WTC11 (cell line): ENCODE measurements at regions not wholly inside any gene's neighbourhood (a gene's known extent, or its start where the extent isn't known, plus 50 kb on each side); places are given as distances from the start of the nearest gene placed in this dataset.

Experiments
- ATAC-seq: fragments of 200-7000 bp; cut with Tn5 transposase; 2 replicates; pipeline ENCODE4 v1.10.0; 2021; ENCODE audit warnings: mild to moderate bottlenecking, moderate library complexity
- CTCF ChIA-PET: fragments of 300-600 bp; sonication (Branson Sonifier 250); formaldehyde crosslinking; loops from one replicate; lab custom pipeline; 2021; ENCODE audit warnings: antibody characterized with exemption; lab: Charles Lee
- POLR2A ChIA-PET: fragments of 350-600 bp; sonication (Branson Sonifier 250); formaldehyde crosslinking; loops from one replicate; lab custom pipeline; 2021; ENCODE audit warnings: antibody characterized with exemption; lab: Charles Lee
- DNase-seq: peaks from one replicate; pipeline ENCODE4 v3.0.0; 2021; ENCODE audit warnings: low spot score
- H3K27ac Mint-ChIP-seq: 2 replicates; pipeline ENCODE4 v1.8.0; 2021; ENCODE audit warnings: mixed read lengths
- H3K27me3 Mint-ChIP-seq: 2 replicates; pipeline ENCODE4 v1.8.0; 2021; ENCODE audit warnings: low read depth, mild to moderate bottlenecking, moderate library complexity, mixed read lengths
- H3K36me3 Mint-ChIP-seq: 2 replicates; pipeline ENCODE4 v1.8.0; 2021; ENCODE audit warnings: mixed read lengths
- H3K4me1 Mint-ChIP-seq: 2 replicates; pipeline ENCODE4 v1.8.0; 2022; ENCODE audit warnings: mixed read lengths
- H3K4me3 Mint-ChIP-seq: 2 replicates; pipeline ENCODE4 v1.8.0; 2021; ENCODE audit warnings: mild to moderate bottlenecking, moderate library complexity, mixed read lengths
- H3K9me3 Mint-ChIP-seq: 2 replicates; pipeline ENCODE4 v1.8.0; 2021; ENCODE audit warnings: mixed read lengths
- CREM ChIP-seq: sonication (generic); formaldehyde crosslinking; IDR thresholded peaks from 2 replicates; pipeline ENCODE4 v1.8.1; 2022; ENCODE audit warnings: mild to moderate bottlenecking, missing genetic modification reagents, moderate library complexity
- ESRRA ChIP-seq: sonication (generic); formaldehyde crosslinking; IDR thresholded peaks from 2 replicates; pipeline ENCODE4 v1.8.1; 2022; ENCODE audit warnings: mild to moderate bottlenecking, missing genetic modification reagents, borderline replicate concordance
- FOXP1 ChIP-seq: sonication (generic); formaldehyde crosslinking; IDR thresholded peaks from 2 replicates; pipeline ENCODE4 v1.8.0; 2022; ENCODE audit warnings: missing genetic modification reagents, mild to moderate bottlenecking, moderate library complexity, borderline replicate concordance
- KAT7 ChIP-seq: sonication (generic); formaldehyde crosslinking; IDR thresholded peaks from 2 replicates; pipeline ENCODE4 v1.8.1; 2023; ENCODE audit warnings: missing genetic modification reagents, mild to moderate bottlenecking, borderline replicate concordance
- NFYB ChIP-seq: sonication (generic); formaldehyde crosslinking; conservative IDR thresholded peaks from 2 replicates; pipeline ENCODE4 v1.8.0; 2022; ENCODE audit warnings: low read depth, missing genetic modification reagents
- NR2C2 ChIP-seq: sonication (generic); formaldehyde crosslinking; IDR thresholded peaks from 2 replicates; pipeline ENCODE4 v1.8.0; 2022; ENCODE audit warnings: mild to moderate bottlenecking, missing genetic modification reagents
- PRRX2 ChIP-seq: fragments of 250-450 bp; sonication (Bioruptor Pico); IDR thresholded peaks from 2 replicates; pipeline ENCODE4 v1.8.0; 2021; ENCODE audit warnings: mild to moderate bottlenecking
- RELA ChIP-seq: sonication (generic); formaldehyde crosslinking; IDR thresholded peaks from 2 replicates; pipeline ENCODE4 v1.8.1; 2022; ENCODE audit warnings: missing genetic modification reagents, mild to moderate bottlenecking, borderline replicate concordance
- SMAD3 ChIP-seq: sonication (generic); formaldehyde crosslinking; IDR thresholded peaks from 2 replicates; pipeline ENCODE4 v1.8.0; 2022; ENCODE audit warnings: missing genetic modification reagents, mild to moderate bottlenecking, borderline replicate concordance
- SP1 ChIP-seq: sonication (generic); formaldehyde crosslinking; conservative IDR thresholded peaks from 2 replicates; pipeline ENCODE4 v1.8.1; 2022; ENCODE audit warnings: missing genetic modification reagents
- TCF7 ChIP-seq: sonication (generic); formaldehyde crosslinking; IDR thresholded peaks from 2 replicates; pipeline ENCODE4 v1.8.0; 2022; ENCODE audit warnings: mild to moderate bottlenecking, low read depth, missing genetic modification reagents, moderate library complexity
- ZNF121 ChIP-seq: sonication (generic); formaldehyde crosslinking; IDR thresholded peaks from 2 replicates; pipeline ENCODE4 v1.8.0; 2023; ENCODE audit warnings: missing genetic modification reagents
- ZNF317 ChIP-seq: sonication (generic); formaldehyde crosslinking; IDR thresholded peaks from 2 replicates; pipeline ENCODE4 v1.8.1; 2023; ENCODE audit warnings: low read depth, mild to moderate bottlenecking, moderate library complexity, missing genetic modification reagents, borderline replicate concordance
- ZNF396 ChIP-seq: fragments of 250-450 bp; sonication (Bioruptor Pico); IDR thresholded peaks from 2 replicates; pipeline ENCODE4 v1.8.0; 2021; ENCODE audit warnings: mild to moderate bottlenecking, moderate library complexity, borderline replicate concordance
- TF ChIP-seq, protein P1 (sequence below): sonication (generic); formaldehyde crosslinking; IDR thresholded peaks from 2 replicates; pipeline ENCODE4 v1.8.0; 2022; ENCODE audit warnings: mild to moderate bottlenecking, missing genetic modification reagents
- TF ChIP-seq, protein P2 (sequence below): fragments of 250-450 bp; sonication (Bioruptor Pico); IDR thresholded peaks from 2 replicates; pipeline ENCODE4 v1.9.0; 2021; ENCODE audit warnings: mild to moderate bottlenecking
- TF ChIP-seq, protein P3 (sequence below): sonication (generic); formaldehyde crosslinking; IDR thresholded peaks from 2 replicates; pipeline ENCODE4 v1.8.0; 2022; ENCODE audit warnings: mild to moderate bottlenecking, missing genetic modification reagents
- TF ChIP-seq, protein P4 (sequence below): sonication (generic); formaldehyde crosslinking; conservative IDR thresholded peaks from 2 replicates; pipeline ENCODE4 v1.8.1; 2022; ENCODE audit warnings: mild to moderate bottlenecking, missing genetic modification reagents
- TF ChIP-seq, protein P5 (sequence below): sonication (generic); formaldehyde crosslinking; IDR thresholded peaks from 2 replicates; pipeline ENCODE4 v1.8.0; 2023; ENCODE audit warnings: missing genetic modification reagents, mild to moderate bottlenecking, borderline replicate concordance
- TF ChIP-seq, protein P6 (sequence below): sonication (generic); formaldehyde crosslinking; IDR thresholded peaks from 2 replicates; pipeline ENCODE4 v1.8.1; 2023; ENCODE audit warnings: mild to moderate bottlenecking, missing genetic modification reagents
- TF ChIP-seq, protein P7 (sequence below): sonication (generic); formaldehyde crosslinking; IDR thresholded peaks from 2 replicates; pipeline ENCODE4 v1.8.0; 2022; ENCODE audit warnings: mild to moderate bottlenecking, missing genetic modification reagents
- TF ChIP-seq, protein P8 (sequence below): sonication (generic); formaldehyde crosslinking; IDR thresholded peaks from 2 replicates; pipeline ENCODE4 v1.8.1; 2023; ENCODE audit warnings: mild to moderate bottlenecking, missing genetic modification reagents, moderate library complexity

DNA sequence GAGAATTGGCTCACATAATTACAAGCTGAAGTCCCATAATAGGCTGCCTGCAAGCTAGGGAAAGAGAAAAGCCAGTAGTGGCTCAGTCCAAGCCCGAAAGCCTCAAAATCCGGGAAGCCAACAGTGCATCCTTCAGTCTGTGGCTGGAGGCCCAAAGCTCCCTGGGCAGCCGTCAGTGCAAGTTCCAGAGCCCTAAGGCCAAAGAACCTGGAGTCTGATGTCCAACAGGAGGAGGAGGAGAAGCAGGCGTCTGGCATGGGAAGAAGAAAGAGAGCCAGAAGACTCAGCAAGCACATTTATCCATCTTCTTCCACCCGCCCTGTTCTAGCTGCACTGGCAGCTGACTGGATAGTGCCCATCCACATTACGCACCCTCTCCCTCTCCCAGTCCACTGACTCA is 213.4 kb downstream of the GAS1 start:
- no peak for ATAC-seq
- CTCF ChIA-PET = no interaction called here
- POLR2A ChIA-PET = no interaction called here

DNA sequence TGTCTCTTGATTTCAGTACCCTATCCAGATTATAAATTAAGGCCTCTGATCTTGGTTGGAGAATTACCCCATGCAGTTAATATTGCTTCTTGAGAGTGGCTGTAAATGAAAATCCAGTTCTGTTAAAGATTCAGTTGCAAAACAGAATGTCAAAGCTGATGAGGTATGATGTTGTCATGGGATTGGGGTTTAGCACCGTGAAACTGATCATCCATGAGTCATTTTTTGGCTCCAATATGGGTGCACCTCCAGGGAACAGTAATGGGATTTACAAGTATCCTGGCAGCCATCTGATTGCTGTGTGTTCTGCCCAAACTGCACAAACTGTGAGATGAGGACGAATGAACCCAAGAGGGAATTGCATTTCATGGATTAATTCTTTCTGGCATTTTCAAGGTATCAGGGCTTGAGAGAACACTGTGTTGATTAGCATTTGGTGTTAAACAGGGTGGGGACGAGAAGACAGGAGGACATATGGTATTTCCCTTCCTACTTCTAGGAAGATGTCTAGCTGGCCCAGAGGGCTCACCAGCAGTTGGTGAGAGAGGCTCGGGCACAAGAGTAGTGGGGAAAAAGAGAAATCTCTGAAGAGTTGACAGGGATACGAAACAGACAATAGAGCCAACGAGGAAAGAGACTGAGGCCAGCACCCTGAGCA is 214.7 kb downstream of the GAS1 start:
- DNase-seq (no peak), ATAC-seq (no peak)
- ChIA-PET POLR2A (no interaction called here), CTCF (no interaction called here)
- Mint-ChIP-seq H3K36me3 (no peaks in the 10 kb centered on the region), H3K9me3 (no peaks in the 10 kb centered on the region; the same call in 1 of the 2 replicates), H3K27ac (no peak overlapping the region; the same call in 1 of the 2 replicates), H3K27me3 (no peaks in the 10 kb centered on the region), H3K4me1 (peaks cover 4% of the 10 kb centered on the region), H3K4me3 (no peak overlapping the region)
- TF ChIP-seq RELA (no peak), KAT7 (CRISPR knock-in tag) (no peak), SMAD3 (CRISPR knock-in tag) (no peak), ZNF317 (CRISPR knock-in tag) (no peak)
- TF ChIP-seq, protein P1, sequence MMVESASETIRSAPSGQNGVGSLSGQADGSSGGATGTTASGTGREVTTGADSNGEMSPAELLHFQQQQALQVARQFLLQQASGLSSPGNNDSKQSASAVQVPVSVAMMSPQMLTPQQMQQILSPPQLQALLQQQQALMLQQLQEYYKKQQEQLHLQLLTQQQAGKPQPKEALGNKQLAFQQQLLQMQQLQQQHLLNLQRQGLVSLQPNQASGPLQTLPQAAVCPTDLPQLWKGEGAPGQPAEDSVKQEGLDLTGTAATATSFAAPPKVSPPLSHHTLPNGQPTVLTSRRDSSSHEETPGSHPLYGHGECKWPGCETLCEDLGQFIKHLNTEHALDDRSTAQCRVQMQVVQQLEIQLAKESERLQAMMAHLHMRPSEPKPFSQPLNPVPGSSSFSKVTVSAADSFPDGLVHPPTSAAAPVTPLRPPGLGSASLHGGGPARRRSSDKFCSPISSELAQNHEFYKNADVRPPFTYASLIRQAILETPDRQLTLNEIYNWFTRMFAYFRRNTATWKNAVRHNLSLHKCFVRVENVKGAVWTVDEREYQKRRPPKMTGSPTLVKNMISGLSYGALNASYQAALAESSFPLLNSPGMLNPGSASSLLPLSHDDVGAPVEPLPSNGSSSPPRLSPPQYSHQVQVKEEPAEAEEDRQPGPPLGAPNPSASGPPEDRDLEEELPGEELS = no peak

More for the DNA sequence above, 213.4 kb downstream of the GAS1 start:
- Mint-ChIP-seq H3K27me3 (no peaks in the 10 kb centered on the region), H3K36me3 (no peaks in the 10 kb centered on the region), H3K4me3 (no peak overlapping the region), H3K27ac (no peak overlapping the region), H3K4me1 (peaks cover 4% of the 10 kb centered on the region), H3K9me3 (peaks cover 6% of the 10 kb centered on the region; the same call in 1 of the 2 replicates)
- DNase-seq = no peak
- TF ChIP-seq ZNF396 (CRISPR knock-in tag) (no peak), CREM (CRISPR knock-in tag) (no peak), SP1 (CRISPR knock-in tag) (no peak), NFYB (CRISPR knock-in tag) (no peak), NR2C2 (CRISPR knock-in tag) (no peak), ZNF121 (CRISPR knock-in tag) (no peak), ESRRA (CRISPR knock-in tag) (no peak), TCF7 (CRISPR knock-in tag) (no peak), RELA (no peak), PRRX2 (no peak), FOXP1 (CRISPR knock-in tag) (no peak)
- TF ChIP-seq, protein P2, sequence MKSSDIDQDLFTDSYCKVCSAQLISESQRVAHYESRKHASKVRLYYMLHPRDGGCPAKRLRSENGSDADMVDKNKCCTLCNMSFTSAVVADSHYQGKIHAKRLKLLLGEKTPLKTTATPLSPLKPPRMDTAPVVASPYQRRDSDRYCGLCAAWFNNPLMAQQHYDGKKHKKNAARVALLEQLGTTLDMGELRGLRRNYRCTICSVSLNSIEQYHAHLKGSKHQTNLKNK = no peak
- TF ChIP-seq, protein P3, sequence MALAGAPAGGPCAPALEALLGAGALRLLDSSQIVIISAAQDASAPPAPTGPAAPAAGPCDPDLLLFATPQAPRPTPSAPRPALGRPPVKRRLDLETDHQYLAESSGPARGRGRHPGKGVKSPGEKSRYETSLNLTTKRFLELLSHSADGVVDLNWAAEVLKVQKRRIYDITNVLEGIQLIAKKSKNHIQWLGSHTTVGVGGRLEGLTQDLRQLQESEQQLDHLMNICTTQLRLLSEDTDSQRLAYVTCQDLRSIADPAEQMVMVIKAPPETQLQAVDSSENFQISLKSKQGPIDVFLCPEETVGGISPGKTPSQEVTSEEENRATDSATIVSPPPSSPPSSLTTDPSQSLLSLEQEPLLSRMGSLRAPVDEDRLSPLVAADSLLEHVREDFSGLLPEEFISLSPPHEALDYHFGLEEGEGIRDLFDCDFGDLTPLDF (CRISPR knock-in tag) = no peak
- TF ChIP-seq, protein P4, sequence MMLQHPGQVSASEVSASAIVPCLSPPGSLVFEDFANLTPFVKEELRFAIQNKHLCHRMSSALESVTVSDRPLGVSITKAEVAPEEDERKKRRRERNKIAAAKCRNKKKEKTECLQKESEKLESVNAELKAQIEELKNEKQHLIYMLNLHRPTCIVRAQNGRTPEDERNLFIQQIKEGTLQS (CRISPR knock-in tag) = no peak
- TF ChIP-seq, protein P5, sequence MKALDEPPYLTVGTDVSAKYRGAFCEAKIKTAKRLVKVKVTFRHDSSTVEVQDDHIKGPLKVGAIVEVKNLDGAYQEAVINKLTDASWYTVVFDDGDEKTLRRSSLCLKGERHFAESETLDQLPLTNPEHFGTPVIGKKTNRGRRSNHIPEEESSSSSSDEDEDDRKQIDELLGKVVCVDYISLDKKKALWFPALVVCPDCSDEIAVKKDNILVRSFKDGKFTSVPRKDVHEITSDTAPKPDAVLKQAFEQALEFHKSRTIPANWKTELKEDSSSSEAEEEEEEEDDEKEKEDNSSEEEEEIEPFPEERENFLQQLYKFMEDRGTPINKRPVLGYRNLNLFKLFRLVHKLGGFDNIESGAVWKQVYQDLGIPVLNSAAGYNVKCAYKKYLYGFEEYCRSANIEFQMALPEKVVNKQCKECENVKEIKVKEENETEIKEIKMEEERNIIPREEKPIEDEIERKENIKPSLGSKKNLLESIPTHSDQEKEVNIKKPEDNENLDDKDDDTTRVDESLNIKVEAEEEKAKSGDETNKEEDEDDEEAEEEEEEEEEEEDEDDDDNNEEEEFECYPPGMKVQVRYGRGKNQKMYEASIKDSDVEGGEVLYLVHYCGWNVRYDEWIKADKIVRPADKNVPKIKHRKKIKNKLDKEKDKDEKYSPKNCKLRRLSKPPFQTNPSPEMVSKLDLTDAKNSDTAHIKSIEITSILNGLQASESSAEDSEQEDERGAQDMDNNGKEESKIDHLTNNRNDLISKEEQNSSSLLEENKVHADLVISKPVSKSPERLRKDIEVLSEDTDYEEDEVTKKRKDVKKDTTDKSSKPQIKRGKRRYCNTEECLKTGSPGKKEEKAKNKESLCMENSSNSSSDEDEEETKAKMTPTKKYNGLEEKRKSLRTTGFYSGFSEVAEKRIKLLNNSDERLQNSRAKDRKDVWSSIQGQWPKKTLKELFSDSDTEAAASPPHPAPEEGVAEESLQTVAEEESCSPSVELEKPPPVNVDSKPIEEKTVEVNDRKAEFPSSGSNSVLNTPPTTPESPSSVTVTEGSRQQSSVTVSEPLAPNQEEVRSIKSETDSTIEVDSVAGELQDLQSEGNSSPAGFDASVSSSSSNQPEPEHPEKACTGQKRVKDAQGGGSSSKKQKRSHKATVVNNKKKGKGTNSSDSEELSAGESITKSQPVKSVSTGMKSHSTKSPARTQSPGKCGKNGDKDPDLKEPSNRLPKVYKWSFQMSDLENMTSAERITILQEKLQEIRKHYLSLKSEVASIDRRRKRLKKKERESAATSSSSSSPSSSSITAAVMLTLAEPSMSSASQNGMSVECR = no peak
- TF ChIP-seq, protein P6, sequence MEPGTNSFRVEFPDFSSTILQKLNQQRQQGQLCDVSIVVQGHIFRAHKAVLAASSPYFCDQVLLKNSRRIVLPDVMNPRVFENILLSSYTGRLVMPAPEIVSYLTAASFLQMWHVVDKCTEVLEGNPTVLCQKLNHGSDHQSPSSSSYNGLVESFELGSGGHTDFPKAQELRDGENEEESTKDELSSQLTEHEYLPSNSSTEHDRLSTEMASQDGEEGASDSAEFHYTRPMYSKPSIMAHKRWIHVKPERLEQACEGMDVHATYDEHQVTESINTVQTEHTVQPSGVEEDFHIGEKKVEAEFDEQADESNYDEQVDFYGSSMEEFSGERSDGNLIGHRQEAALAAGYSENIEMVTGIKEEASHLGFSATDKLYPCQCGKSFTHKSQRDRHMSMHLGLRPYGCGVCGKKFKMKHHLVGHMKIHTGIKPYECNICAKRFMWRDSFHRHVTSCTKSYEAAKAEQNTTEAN (CRISPR knock-in tag) = no peak
- TF ChIP-seq, protein P7, sequence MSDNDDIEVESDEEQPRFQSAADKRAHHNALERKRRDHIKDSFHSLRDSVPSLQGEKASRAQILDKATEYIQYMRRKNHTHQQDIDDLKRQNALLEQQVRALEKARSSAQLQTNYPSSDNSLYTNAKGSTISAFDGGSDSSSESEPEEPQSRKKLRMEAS (CRISPR knock-in tag) = no peak
- TF ChIP-seq, protein P8, sequence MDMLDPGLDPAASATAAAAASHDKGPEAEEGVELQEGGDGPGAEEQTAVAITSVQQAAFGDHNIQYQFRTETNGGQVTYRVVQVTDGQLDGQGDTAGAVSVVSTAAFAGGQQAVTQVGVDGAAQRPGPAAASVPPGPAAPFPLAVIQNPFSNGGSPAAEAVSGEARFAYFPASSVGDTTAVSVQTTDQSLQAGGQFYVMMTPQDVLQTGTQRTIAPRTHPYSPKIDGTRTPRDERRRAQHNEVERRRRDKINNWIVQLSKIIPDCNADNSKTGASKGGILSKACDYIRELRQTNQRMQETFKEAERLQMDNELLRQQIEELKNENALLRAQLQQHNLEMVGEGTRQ (CRISPR knock-in tag) = no peak
